Glutamatergic neuron (in vitro differentiated cells): ENCODE measurements at regions not wholly inside any gene's neighbourhood (a gene's known extent, or its start where the extent isn't known, plus 50 kb on each side); places are given as distances from the start of the nearest gene placed in this dataset.

Experiments used
- DNase-seq: peaks from one replicate; pipeline ENCODE4 v3.0.0; 2022
- H3K27ac Mint-ChIP-seq: one replicate; pipeline ENCODE4 v1.8.0; 2020; ENCODE audit warnings: mild to moderate bottlenecking, mixed read lengths, inconsistent platforms; ENCODE audit not compliant: unreplicated experiment
- H3K27me3 Mint-ChIP-seq: one replicate; pipeline ENCODE4 v1.8.0; 2020; ENCODE audit warnings: mild to moderate bottlenecking, moderate library complexity, mixed read lengths, inconsistent platforms; ENCODE audit not compliant: unreplicated experiment
- H3K36me3 Mint-ChIP-seq: one replicate; pipeline ENCODE4 v1.8.0; 2020; ENCODE audit warnings: mild to moderate bottlenecking, mixed read lengths, inconsistent platforms; ENCODE audit not compliant: unreplicated experiment
- H3K4me1 Mint-ChIP-seq: one replicate; pipeline ENCODE4 v1.8.0; 2020; ENCODE audit warnings: mild to moderate bottlenecking, low read depth, mixed read lengths, inconsistent platforms; ENCODE audit not compliant: unreplicated experiment
- H3K4me3 Mint-ChIP-seq: one replicate; pipeline ENCODE4 v1.8.0; 2020; ENCODE audit warnings: mild to moderate bottlenecking, mixed read lengths, inconsistent platforms; ENCODE audit not compliant: unreplicated experiment
- H3K9me3 Mint-ChIP-seq: one replicate; pipeline ENCODE4 v1.8.0; 2020; ENCODE audit warnings: mild to moderate bottlenecking, moderate library complexity, mixed read lengths, inconsistent platforms; ENCODE audit not compliant: unreplicated experiment
- CTCF ChIP-seq: fragments of 200-600 bp; sonication (generic); IDR thresholded peaks from one replicate; pipeline ENCODE4 v1.5.0; 2021; ENCODE audit not compliant: partially characterized antibody, unreplicated experiment

GRCh38 chr2:226077031-226077430, 677.5 kb downstream of the NYAP2 start:
- H3K27me3 Mint-ChIP-seq, result no peaks in the 10 kb centered on the region
- H3K27ac Mint-ChIP-seq, result no peak overlapping the region
- no peaks in the 10 kb centered on the region for H3K4me1 Mint-ChIP-seq
- TF ChIP-seq CTCF, result no peak
- no peaks in the 10 kb centered on the region for H3K36me3 Mint-ChIP-seq
- DNase-seq, result no peak
- H3K9me3 Mint-ChIP-seq, result no peaks in the 10 kb centered on the region
- H3K4me3 Mint-ChIP-seq, result no peak overlapping the region

- Mint-ChIP-seq H3K27me3 (no peaks in the 10 kb centered on the region), H3K4me3 (no peak overlapping the region), H3K4me1 (no peaks in the 10 kb centered on the region), H3K36me3 (no peaks in the 10 kb centered on the region), H3K9me3 (no peaks in the 10 kb centered on the region), H3K27ac (no peak overlapping the region)
- no peak for TF ChIP-seq CTCF
- DNase-seq, result no peak
These were observed 677.0 kb downstream of the NYAP2 start for GRCh38 chr2:226076529-226076928.

GRCh38 chr2:226074391-226074790, 674.9 kb downstream of the NYAP2 start:
- no peaks in the 10 kb centered on the region for H3K36me3 Mint-ChIP-seq
- H3K27ac Mint-ChIP-seq, result no peak overlapping the region
- H3K9me3 Mint-ChIP-seq, result no peaks in the 10 kb centered on the region
- TF ChIP-seq CTCF, result no peak
- no peak for DNase-seq
- no peaks in the 10 kb centered on the region for H3K27me3 Mint-ChIP-seq
- H3K4me1 Mint-ChIP-seq, result no peaks in the 10 kb centered on the region
- H3K4me3 Mint-ChIP-seq, result no peak overlapping the region

GRCh38 chr2:226073496-226074160, 674.1 kb downstream of the NYAP2 start:
- Mint-ChIP-seq H3K27ac (no peak overlapping the region), H3K4me3 (no peak overlapping the region), H3K9me3 (no peaks in the 10 kb centered on the region), H3K4me1 (no peaks in the 10 kb centered on the region), H3K27me3 (no peaks in the 10 kb centered on the region), H3K36me3 (no peaks in the 10 kb centered on the region)
- DNase-seq, result no peak
- TF ChIP-seq CTCF, result no peak

GRCh38 chr2:226066873-226067272, 667.4 kb downstream of the NYAP2 start:
- no peak overlapping the region for H3K27ac Mint-ChIP-seq
- H3K36me3 Mint-ChIP-seq, result no peaks in the 10 kb centered on the region
- no peak for DNase-seq
- peaks cover 2% of the 10 kb centered on the region for H3K27me3 Mint-ChIP-seq
- H3K4me3 Mint-ChIP-seq, result no peak overlapping the region
- TF ChIP-seq CTCF, result no peak
- H3K9me3 Mint-ChIP-seq, result no peaks in the 10 kb centered on the region
- H3K4me1 Mint-ChIP-seq, result no peaks in the 10 kb centered on the region
